ENCODE measurements at regions not wholly inside any gene's neighbourhood (a gene's known extent, or its start where the extent isn't known, plus 50 kb on each side); places are given as distances from the start of the nearest gene placed in this dataset.

GRCh38 chr14:84826294-84826693 lies 703.6 kb upstream of the FLRT2 start:
- TF ChIP-seq, protein P1, sequence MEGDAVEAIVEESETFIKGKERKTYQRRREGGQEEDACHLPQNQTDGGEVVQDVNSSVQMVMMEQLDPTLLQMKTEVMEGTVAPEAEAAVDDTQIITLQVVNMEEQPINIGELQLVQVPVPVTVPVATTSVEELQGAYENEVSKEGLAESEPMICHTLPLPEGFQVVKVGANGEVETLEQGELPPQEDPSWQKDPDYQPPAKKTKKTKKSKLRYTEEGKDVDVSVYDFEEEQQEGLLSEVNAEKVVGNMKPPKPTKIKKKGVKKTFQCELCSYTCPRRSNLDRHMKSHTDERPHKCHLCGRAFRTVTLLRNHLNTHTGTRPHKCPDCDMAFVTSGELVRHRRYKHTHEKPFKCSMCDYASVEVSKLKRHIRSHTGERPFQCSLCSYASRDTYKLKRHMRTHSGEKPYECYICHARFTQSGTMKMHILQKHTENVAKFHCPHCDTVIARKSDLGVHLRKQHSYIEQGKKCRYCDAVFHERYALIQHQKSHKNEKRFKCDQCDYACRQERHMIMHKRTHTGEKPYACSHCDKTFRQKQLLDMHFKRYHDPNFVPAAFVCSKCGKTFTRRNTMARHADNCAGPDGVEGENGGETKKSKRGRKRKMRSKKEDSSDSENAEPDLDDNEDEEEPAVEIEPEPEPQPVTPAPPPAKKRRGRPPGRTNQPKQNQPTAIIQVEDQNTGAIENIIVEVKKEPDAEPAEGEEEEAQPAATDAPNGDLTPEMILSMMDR (conservative IDR thresholded peaks at IDR 0.05; ENCODE audit: low read length): no peak
- no peak for DNase-seq (ENCODE audit: low read depth)
- no peak overlapping the region for H3K4me3 ChIP-seq (ENCODE audit: low read length)

GRCh38 chr14:84850595-84850994 lies 679.3 kb upstream of the FLRT2 start:
- H3K4me3 ChIP-seq (ENCODE audit: low read length): no peak overlapping the region
- DNase-seq (ENCODE audit: low read depth): no peak
- TF ChIP-seq, protein P1 (conservative IDR thresholded peaks at IDR 0.05; ENCODE audit: low read length): no peak

- TF ChIP-seq, protein P1 (conservative IDR thresholded peaks at IDR 0.05; ENCODE audit: low read length): no peak
- no peak overlapping the region for H3K4me3 ChIP-seq (ENCODE audit: low read length)
- DNase-seq (ENCODE audit: low read depth): no peak
Measured at GRCh38 chr14:84856751-84857534, 673.0 kb upstream of the FLRT2 start.

DNA sequence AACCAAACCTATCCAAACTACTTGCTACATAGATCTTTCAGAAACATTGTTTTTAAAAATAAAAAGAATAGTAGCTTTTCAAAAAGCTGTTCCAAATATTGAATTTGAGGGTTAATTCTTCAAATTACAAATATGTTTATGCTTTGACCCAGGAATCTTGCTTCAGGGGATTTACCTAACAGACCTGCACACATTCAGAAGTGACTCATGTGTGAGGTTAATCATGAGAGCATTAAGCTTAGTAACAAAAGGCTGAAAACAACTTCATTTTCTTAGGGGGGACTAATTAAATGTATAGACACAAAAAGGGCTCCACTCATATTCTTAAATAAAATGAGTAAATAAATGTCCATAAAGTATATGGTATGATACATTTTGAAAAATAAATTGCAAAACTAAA lies 672.4 kb upstream of the FLRT2 start:
- DNase-seq (ENCODE audit: low read depth): no peak
- TF ChIP-seq, protein P1 (conservative IDR thresholded peaks at IDR 0.05; ENCODE audit: low read length): no peak
- no peak overlapping the region for H3K4me3 ChIP-seq (ENCODE audit: low read length)

GRCh38 chr14:84859116-84859515 lies 670.8 kb upstream of the FLRT2 start:
- no peak overlapping the region for H3K4me3 ChIP-seq (ENCODE audit: low read length)
- no peak for DNase-seq (ENCODE audit: low read depth)
- TF ChIP-seq, protein P1 (conservative IDR thresholded peaks at IDR 0.05; ENCODE audit: low read length): no peak

- H3K4me3 ChIP-seq (ENCODE audit: low read length): no peak overlapping the region
- TF ChIP-seq, protein P1 (conservative IDR thresholded peaks at IDR 0.05; ENCODE audit: low read length): no peak
- no peak for DNase-seq (ENCODE audit: low read depth)
Measured at GRCh38 chr14:84864548-84865271, 665.2 kb upstream of the FLRT2 start.

GRCh38 chr14:84871734-84872133 lies 658.2 kb upstream of the FLRT2 start:
- TF ChIP-seq, protein P1 (conservative IDR thresholded peaks at IDR 0.05; ENCODE audit: low read length): no peak
- DNase-seq (ENCODE audit: low read depth): no peak

More at GRCh38 chr14:84871734-84872133, 658.2 kb upstream of the FLRT2 start:
- no peak overlapping the region for H3K4me3 ChIP-seq (ENCODE audit: low read length)
